ENCODE measurements at regions not wholly inside any gene's neighbourhood (a gene's known extent, or its start where the extent isn't known, plus 50 kb on each side); places are given as distances from the start of the nearest gene placed in this dataset.

DNA sequence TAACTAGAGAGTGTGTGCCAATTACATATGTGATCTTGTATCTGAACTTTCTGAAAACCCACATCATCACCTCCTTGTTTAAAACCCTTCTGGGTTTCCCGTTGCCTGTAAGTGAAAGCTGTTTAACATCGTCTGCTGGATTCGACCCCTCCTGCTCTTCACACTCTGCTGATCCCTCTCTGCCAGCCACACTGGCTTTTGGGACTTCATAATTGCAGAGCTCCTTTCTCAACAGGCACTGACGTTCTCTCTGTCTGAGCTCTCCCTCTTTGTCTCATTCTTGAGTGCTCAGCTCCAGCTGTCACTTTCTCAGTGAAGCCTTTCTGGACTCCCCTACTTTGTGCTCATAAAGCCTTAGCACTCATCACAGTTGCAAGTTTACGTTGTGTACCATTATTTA, 153.9 kb downstream of the CEP135 start:
- Mint-ChIP-seq H3K9me3 (no peaks in the 10 kb centered on the region), H3K4me1 (no peaks in the 10 kb centered on the region), H3K36me3 (no peaks in the 10 kb centered on the region), H3K27ac (no peak overlapping the region), H3K27me3 (peaks cover 4% of the 10 kb centered on the region), H3K4me3 (no peak overlapping the region)
- no peaks in the 10 kb centered on the region for H3K36me3 ChIP-seq (ENCODE audit: control insufficient read depth, insufficient read depth, low read length)
- no peak overlapping the region for H3K27ac ChIP-seq (ENCODE audit: insufficient read depth, low read length, poor library complexity, severe bottlenecking)
- DNase-seq (no peak), ATAC-seq (ENCODE audit: low read depth in 2 of 2) (no peak)
- H3K27me3 ChIP-seq (ENCODE audit: control insufficient read depth, insufficient read depth, low read length) = no peaks in the 10 kb centered on the region
- no peak overlapping the region for H3K4me3 ChIP-seq (ENCODE audit: low read depth, low read length)
- no peaks in the 10 kb centered on the region for H3K4me1 ChIP-seq (ENCODE audit: control insufficient read depth, insufficient read depth, low read length, poor library complexity, severe bottlenecking)
- no peaks in the 10 kb centered on the region for H3K9me3 ChIP-seq (ENCODE audit: control insufficient read depth in 2 of 2, low read length in 2 of 2)

DNA sequence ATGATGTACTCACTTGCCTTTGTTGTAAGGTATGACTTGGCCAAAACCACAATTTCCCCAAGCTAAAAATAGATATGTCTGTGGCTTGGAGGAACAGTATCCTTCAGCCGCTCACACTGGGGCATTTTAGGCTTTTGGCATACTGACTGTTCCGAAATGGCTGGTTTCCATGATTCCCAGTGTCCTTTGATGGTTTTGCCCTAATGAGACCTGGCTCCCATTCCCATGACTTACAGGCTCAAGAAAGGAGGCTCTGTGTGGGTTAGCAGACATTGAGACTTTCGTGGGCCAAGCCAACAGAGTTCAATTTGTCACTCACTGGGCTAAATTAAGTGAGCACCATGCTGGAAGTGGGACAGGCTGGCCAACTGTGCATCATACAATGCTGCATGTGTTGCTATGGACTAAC, 150.6 kb downstream of the CEP135 start:
- no peak overlapping the region for H3K27ac ChIP-seq (ENCODE audit: insufficient read depth, low read length, poor library complexity, severe bottlenecking)
- no peak overlapping the region for H3K27ac Mint-ChIP-seq
- no peak for ATAC-seq (ENCODE audit: low read depth in 2 of 2)
- no peak overlapping the region for H3K4me3 Mint-ChIP-seq
- no peaks in the 10 kb centered on the region for H3K36me3 ChIP-seq (ENCODE audit: control insufficient read depth, insufficient read depth, low read length)
- peaks cover 4% of the 10 kb centered on the region for H3K27me3 Mint-ChIP-seq
- DNase-seq = no peak
- H3K4me1 ChIP-seq (ENCODE audit: control insufficient read depth, insufficient read depth, low read length, poor library complexity, severe bottlenecking) = no peaks in the 10 kb centered on the region
- H3K27me3 ChIP-seq (ENCODE audit: control insufficient read depth, insufficient read depth, low read length) = no peaks in the 10 kb centered on the region
- H3K36me3 Mint-ChIP-seq = no peaks in the 10 kb centered on the region
- no peaks in the 10 kb centered on the region for H3K4me1 Mint-ChIP-seq
- no peaks in the 10 kb centered on the region for H3K9me3 ChIP-seq (ENCODE audit: control insufficient read depth in 2 of 2, low read length in 2 of 2)
- no peaks in the 10 kb centered on the region for H3K9me3 Mint-ChIP-seq
- H3K4me3 ChIP-seq (ENCODE audit: low read depth, low read length) = no peak overlapping the region

DNA sequence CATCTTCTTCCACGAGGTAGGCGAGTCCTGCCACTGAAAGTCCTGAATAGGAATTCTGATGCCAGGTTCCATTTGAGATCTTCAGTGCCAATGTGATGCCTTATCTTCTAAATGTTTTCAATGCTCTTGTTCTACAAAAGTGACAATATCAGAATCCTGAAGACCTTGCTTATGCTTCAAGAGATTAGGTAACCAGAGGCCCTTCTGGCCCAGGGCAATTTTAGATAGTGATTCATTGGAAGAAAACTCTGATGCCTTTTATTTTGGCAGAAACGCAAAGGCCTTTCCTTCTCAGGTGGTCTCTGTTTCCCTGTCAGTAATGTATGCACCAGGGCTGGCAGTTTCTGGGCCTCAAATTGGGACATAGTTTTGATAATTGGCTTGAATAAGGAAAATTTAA, 144.8 kb downstream of the CEP135 start:
- H3K36me3 ChIP-seq (ENCODE audit: control insufficient read depth, insufficient read depth, low read length) = no peaks in the 10 kb centered on the region
- Mint-ChIP-seq H3K9me3 (no peaks in the 10 kb centered on the region), H3K27me3 (peaks cover 4% of the 10 kb centered on the region), H3K4me3 (no peak overlapping the region), H3K36me3 (no peaks in the 10 kb centered on the region), H3K4me1 (no peaks in the 10 kb centered on the region), H3K27ac (no peak overlapping the region)
- H3K9me3 ChIP-seq (ENCODE audit: control insufficient read depth in 2 of 2, low read length in 2 of 2) = no peaks in the 10 kb centered on the region
- DNase-seq (no peak), ATAC-seq (ENCODE audit: low read depth in 2 of 2) (no peak)
- no peaks in the 10 kb centered on the region for H3K27me3 ChIP-seq (ENCODE audit: control insufficient read depth, insufficient read depth, low read length)
- no peak overlapping the region for H3K27ac ChIP-seq (ENCODE audit: insufficient read depth, low read length, poor library complexity, severe bottlenecking)
- no peak overlapping the region for H3K4me3 ChIP-seq (ENCODE audit: low read depth, low read length)
- no peaks in the 10 kb centered on the region for H3K4me1 ChIP-seq (ENCODE audit: control insufficient read depth, insufficient read depth, low read length, poor library complexity, severe bottlenecking)

DNA sequence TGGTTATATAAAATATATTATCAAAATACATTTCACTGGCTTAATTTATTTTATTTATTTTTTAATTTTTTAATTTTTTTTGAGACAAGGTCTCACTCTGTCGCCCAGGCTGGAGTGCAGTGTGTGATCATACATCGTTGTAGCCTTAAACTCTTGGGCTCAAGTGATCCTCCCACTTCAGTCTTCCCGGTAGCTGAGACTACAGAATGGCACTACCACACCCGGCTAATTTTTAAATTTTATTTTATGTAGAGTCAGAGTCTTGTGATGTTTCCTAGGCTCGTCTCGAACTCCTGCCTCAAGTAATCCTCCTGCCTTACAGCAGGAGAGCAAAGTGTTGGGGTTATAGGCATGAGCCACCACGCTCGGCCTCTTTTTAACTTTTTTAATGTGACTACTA, 143.8 kb downstream of the CEP135 start:
- Histone ChIP-seq H3K27me3 (ENCODE audit: control insufficient read depth, insufficient read depth, low read length) (no peaks in the 10 kb centered on the region), H3K9me3 (ENCODE audit: control insufficient read depth in 2 of 2, low read length in 2 of 2) (no peaks in the 10 kb centered on the region)
- H3K9me3 Mint-ChIP-seq = no peaks in the 10 kb centered on the region

GRCh38 chr4:56086561-56086960, 137.8 kb downstream of the CEP135 start:
- H3K27ac Mint-ChIP-seq = no peak overlapping the region
- ATAC-seq (ENCODE audit: low read depth in 2 of 2) (no peak), DNase-seq (no peak)
- no peaks in the 10 kb centered on the region for H3K9me3 Mint-ChIP-seq
- H3K27me3 Mint-ChIP-seq = peaks cover 15% of the 10 kb centered on the region
- H3K4me3 Mint-ChIP-seq = no peak overlapping the region
- no peaks in the 10 kb centered on the region for H3K36me3 ChIP-seq (ENCODE audit: control insufficient read depth, insufficient read depth, low read length)
- H3K9me3 ChIP-seq (ENCODE audit: control insufficient read depth in 2 of 2, low read length in 2 of 2) = no peaks in the 10 kb centered on the region
- H3K27me3 ChIP-seq (ENCODE audit: control insufficient read depth, insufficient read depth, low read length) = no peaks in the 10 kb centered on the region
- no peak overlapping the region for H3K27ac ChIP-seq (ENCODE audit: insufficient read depth, low read length, poor library complexity, severe bottlenecking)
- H3K4me1 Mint-ChIP-seq = no peaks in the 10 kb centered on the region
- H3K4me3 ChIP-seq (ENCODE audit: low read depth, low read length) = no peak overlapping the region
- no peaks in the 10 kb centered on the region for H3K4me1 ChIP-seq (ENCODE audit: control insufficient read depth, insufficient read depth, low read length, poor library complexity, severe bottlenecking)
- no peaks in the 10 kb centered on the region for H3K36me3 Mint-ChIP-seq

More for the DNA sequence above, 143.8 kb downstream of the CEP135 start:
- no peak for DNase-seq
- no peak for ATAC-seq (ENCODE audit: low read depth in 2 of 2)
- Histone ChIP-seq H3K4me1 (ENCODE audit: control insufficient read depth, insufficient read depth, low read length, poor library complexity, severe bottlenecking) (no peaks in the 10 kb centered on the region), H3K4me3 (ENCODE audit: low read depth, low read length) (no peak overlapping the region), H3K36me3 (ENCODE audit: control insufficient read depth, insufficient read depth, low read length) (no peaks in the 10 kb centered on the region), H3K27ac (ENCODE audit: insufficient read depth, low read length, poor library complexity, severe bottlenecking) (no peak overlapping the region)
- H3K4me3 Mint-ChIP-seq = no peak overlapping the region
- no peak overlapping the region for H3K27ac Mint-ChIP-seq
- no peaks in the 10 kb centered on the region for H3K4me1 Mint-ChIP-seq
- H3K27me3 Mint-ChIP-seq = peaks cover 4% of the 10 kb centered on the region
- no peaks in the 10 kb centered on the region for H3K36me3 Mint-ChIP-seq

GRCh38 chr4:56086073-56086541, 137.4 kb downstream of the CEP135 start:
- no peaks in the 10 kb centered on the region for H3K27me3 ChIP-seq (ENCODE audit: control insufficient read depth, insufficient read depth, low read length)
- H3K9me3 Mint-ChIP-seq = no peaks in the 10 kb centered on the region
- no peak for DNase-seq
- no peak overlapping the region for H3K27ac Mint-ChIP-seq
- H3K27me3 Mint-ChIP-seq = peaks cover 14% of the 10 kb centered on the region
- no peaks in the 10 kb centered on the region for H3K36me3 Mint-ChIP-seq
- no peaks in the 10 kb centered on the region for H3K9me3 ChIP-seq (ENCODE audit: control insufficient read depth in 2 of 2, low read length in 2 of 2)
- H3K4me1 Mint-ChIP-seq = no peaks in the 10 kb centered on the region
- no peak for ATAC-seq (ENCODE audit: low read depth in 2 of 2)
- no peak overlapping the region for H3K27ac ChIP-seq (ENCODE audit: insufficient read depth, low read length, poor library complexity, severe bottlenecking)
- H3K4me3 Mint-ChIP-seq = no peak overlapping the region
- H3K36me3 ChIP-seq (ENCODE audit: control insufficient read depth, insufficient read depth, low read length) = no peaks in the 10 kb centered on the region
- H3K4me3 ChIP-seq (ENCODE audit: low read depth, low read length) = no peak overlapping the region
- H3K4me1 ChIP-seq (ENCODE audit: control insufficient read depth, insufficient read depth, low read length, poor library complexity, severe bottlenecking) = no peaks in the 10 kb centered on the region

- Histone ChIP-seq H3K4me1 (ENCODE audit: control insufficient read depth, insufficient read depth, low read length, poor library complexity, severe bottlenecking) (no peaks in the 10 kb centered on the region), H3K27me3 (ENCODE audit: control insufficient read depth, insufficient read depth, low read length) (no peaks in the 10 kb centered on the region), H3K36me3 (ENCODE audit: control insufficient read depth, insufficient read depth, low read length) (no peaks in the 10 kb centered on the region), H3K9me3 (ENCODE audit: control insufficient read depth in 2 of 2, low read length in 2 of 2) (no peaks in the 10 kb centered on the region), H3K27ac (ENCODE audit: insufficient read depth, low read length, poor library complexity, severe bottlenecking) (no peak overlapping the region), H3K4me3 (ENCODE audit: low read depth, low read length) (no peak overlapping the region)
- Mint-ChIP-seq H3K9me3 (no peaks in the 10 kb centered on the region), H3K27ac (no peak overlapping the region), H3K27me3 (peaks cover 14% of the 10 kb centered on the region), H3K36me3 (no peaks in the 10 kb centered on the region), H3K4me1 (no peaks in the 10 kb centered on the region), H3K4me3 (no peak overlapping the region)
- ATAC-seq (ENCODE audit: low read depth in 2 of 2) (no peak), DNase-seq (no peak)
Observed at GRCh38 chr4:56085275-56085674, 136.5 kb downstream of the CEP135 start.

DNA sequence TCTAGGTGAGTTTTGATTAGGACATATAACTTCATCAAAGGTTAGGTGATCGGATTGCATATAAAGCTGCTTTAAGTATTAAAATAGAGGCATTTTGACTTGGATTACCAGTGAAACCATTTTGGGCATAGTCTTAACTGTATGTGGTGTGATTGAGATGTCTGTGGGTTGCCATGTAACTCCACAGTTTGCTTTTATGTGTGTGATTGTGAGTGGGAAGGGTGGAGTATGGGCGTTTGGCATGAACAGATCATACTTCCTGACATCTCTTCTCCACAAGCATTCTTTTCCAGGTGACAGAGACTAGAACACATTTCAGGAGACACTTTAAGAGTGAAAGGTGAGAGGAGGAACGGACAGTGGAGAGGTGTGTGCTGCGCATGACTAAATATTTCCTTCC, 136.1 kb downstream of the CEP135 start:
- Mint-ChIP-seq H3K4me1 (no peaks in the 10 kb centered on the region), H3K36me3 (no peaks in the 10 kb centered on the region), H3K9me3 (no peaks in the 10 kb centered on the region), H3K27me3 (peaks cover 14% of the 10 kb centered on the region), H3K4me3 (no peak overlapping the region), H3K27ac (no peak overlapping the region)
- Histone ChIP-seq H3K36me3 (ENCODE audit: control insufficient read depth, insufficient read depth, low read length) (no peaks in the 10 kb centered on the region), H3K4me3 (ENCODE audit: low read depth, low read length) (no peak overlapping the region), H3K9me3 (ENCODE audit: control insufficient read depth in 2 of 2, low read length in 2 of 2) (no peaks in the 10 kb centered on the region), H3K4me1 (ENCODE audit: control insufficient read depth, insufficient read depth, low read length, poor library complexity, severe bottlenecking) (no peaks in the 10 kb centered on the region), H3K27ac (ENCODE audit: insufficient read depth, low read length, poor library complexity, severe bottlenecking) (no peak overlapping the region), H3K27me3 (ENCODE audit: control insufficient read depth, insufficient read depth, low read length) (no peaks in the 10 kb centered on the region)
- ATAC-seq (ENCODE audit: low read depth in 2 of 2) (no peak), DNase-seq (no peak)

Measured in CD4-positive, CD25-positive, alpha-beta regulatory T cell (primary cell).